ENCODE measurements at regions not wholly inside any gene's neighbourhood (a gene's known extent, or its start where the extent isn't known, plus 50 kb on each side); places are given as distances from the start of the nearest gene placed in this dataset.

DNA sequence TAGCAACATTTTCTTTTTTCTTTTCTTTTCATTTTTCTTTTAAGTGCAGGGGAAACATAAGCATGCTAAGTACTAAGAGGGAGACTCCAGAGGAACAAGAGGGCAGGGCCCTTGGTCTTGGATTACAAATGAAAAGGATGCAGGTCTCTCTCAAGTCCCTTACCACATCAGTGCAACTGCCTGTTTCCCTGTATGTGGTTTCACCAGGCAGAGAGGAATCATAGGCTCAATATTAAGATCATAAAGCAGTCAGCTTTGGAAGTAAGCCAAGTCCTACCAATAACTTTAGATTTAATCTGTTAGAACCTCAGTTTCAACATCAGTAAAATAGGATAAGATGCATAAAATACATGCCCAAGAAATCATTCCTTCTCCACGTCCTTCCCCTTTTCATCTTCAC, 422.7 kb upstream of the PAPPA start:
- Histone ChIP-seq H3K4me1 (ENCODE audit: control insufficient read depth, insufficient read depth, low read length) (peaks cover 10% of the 10 kb centered on the region), H3K36me3 (ENCODE audit: control insufficient read depth, insufficient read depth, low read length) (no peaks in the 10 kb centered on the region), H3K9me3 (ENCODE audit: control insufficient read depth, insufficient read depth, low read length) (0 out of 2 replicates have a peak, but pooled peaks cover 2% of the 10 kb centered on the region), H3K27ac (ENCODE audit: low read depth, low read length) (no peak overlapping the region), H3K4me3 (ENCODE audit: low read depth, low read length) (no peak overlapping the region), H3K27me3 (ENCODE audit: control insufficient read depth, insufficient read depth, low read length) (no peaks in the 10 kb centered on the region), H3K9ac (ENCODE audit: low read depth, low read length) (no peak overlapping the region)

DNA sequence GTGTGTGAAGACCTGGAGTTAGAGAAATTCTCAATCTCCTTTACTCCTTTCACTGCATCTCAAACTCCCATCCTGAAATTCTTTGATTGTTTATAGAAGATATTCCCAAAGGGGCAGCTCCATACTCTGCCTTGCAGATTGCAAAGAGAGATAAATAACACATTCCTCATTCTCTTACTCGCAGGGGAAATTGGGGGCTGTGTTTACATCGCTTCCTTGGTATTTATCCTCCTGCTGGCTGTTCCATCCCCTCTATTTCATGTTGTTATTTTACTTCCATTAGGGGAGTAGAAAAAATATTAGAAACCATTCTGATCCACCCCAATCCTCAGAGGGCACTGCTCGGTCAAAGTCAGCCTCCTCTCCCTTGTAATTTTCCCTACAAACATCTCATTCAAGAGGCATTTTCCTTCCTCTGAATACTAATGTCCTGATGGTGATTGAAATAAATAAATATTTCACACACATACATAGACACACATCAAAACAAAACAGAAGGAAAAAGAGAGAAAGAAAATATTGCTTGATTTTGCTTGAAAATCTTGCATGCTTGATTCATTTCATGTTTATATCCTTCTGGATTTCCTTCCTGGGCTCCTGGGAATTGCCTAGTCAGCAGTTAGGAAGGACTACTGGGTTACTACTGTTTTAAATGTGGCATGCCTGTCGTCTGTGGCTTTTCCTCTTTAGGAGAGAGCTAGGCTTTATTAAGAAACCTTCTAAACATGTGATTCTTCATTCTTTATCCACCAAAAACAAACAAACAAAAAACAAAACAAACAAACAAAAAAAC, 420.1 kb upstream of the PAPPA start:
- Histone ChIP-seq H3K9ac (ENCODE audit: low read depth, low read length) (no peak overlapping the region), H3K27ac (ENCODE audit: low read depth, low read length) (no peak overlapping the region)

DNA sequence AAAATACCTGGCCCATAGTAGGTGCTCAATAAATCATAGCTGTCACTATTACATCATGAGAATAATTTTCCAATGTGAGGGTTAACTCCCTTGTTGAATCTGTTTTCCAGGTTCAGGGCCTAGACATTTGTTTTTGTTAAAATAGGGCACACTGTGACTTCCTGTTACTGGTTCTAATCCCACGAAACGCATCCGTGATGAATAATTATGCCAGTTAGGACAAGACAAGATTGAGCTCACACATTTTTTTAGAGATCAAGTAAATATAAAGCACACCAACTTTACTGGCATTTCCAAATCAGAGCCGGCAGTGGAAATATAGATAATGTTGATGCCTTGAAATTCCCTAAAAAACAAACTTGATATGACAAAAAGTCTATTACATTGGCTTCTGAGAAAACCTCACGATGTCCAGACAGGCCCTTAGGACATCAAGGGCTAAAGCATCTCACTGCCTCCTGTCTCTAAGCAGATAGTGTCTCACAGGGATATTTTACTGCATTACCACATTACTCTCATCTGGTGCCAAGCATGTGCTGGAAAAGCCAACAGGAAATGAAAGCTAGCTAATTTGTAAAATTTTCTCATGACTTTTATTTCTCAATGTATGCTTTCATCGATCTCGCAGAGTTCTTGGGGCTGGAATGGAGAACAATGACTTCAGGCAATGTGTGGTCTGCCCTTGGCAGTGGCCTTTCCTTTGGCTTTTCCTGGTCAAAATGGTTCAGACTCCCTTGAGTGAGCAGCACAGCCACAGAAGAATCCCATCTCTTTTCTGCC, 414.3 kb upstream of the PAPPA start:
- Histone ChIP-seq H3K27ac (ENCODE audit: low read depth, low read length) (no peak overlapping the region), H3K4me3 (ENCODE audit: low read depth, low read length) (no peak overlapping the region), H3K9ac (ENCODE audit: low read depth, low read length) (no peak overlapping the region), H3K4me1 (ENCODE audit: control insufficient read depth, insufficient read depth, low read length) (no peaks in the 10 kb centered on the region), H3K9me3 (ENCODE audit: control insufficient read depth, insufficient read depth, low read length) (no peaks in the 10 kb centered on the region), H3K27me3 (ENCODE audit: control insufficient read depth, insufficient read depth, low read length) (no peaks in the 10 kb centered on the region), H3K36me3 (ENCODE audit: control insufficient read depth, insufficient read depth, low read length) (no peaks in the 10 kb centered on the region)

More for the DNA sequence above, 420.1 kb upstream of the PAPPA start:
- Histone ChIP-seq H3K27me3 (ENCODE audit: control insufficient read depth, insufficient read depth, low read length) (no peaks in the 10 kb centered on the region), H3K4me3 (ENCODE audit: low read depth, low read length) (no peak overlapping the region), H3K4me1 (ENCODE audit: control insufficient read depth, insufficient read depth, low read length) (peaks cover 10% of the 10 kb centered on the region), H3K9me3 (ENCODE audit: control insufficient read depth, insufficient read depth, low read length) (0 out of 2 replicates have a peak, but pooled peaks cover under 1% of the 10 kb centered on the region), H3K36me3 (ENCODE audit: control insufficient read depth, insufficient read depth, low read length) (no peaks in the 10 kb centered on the region)

DNA sequence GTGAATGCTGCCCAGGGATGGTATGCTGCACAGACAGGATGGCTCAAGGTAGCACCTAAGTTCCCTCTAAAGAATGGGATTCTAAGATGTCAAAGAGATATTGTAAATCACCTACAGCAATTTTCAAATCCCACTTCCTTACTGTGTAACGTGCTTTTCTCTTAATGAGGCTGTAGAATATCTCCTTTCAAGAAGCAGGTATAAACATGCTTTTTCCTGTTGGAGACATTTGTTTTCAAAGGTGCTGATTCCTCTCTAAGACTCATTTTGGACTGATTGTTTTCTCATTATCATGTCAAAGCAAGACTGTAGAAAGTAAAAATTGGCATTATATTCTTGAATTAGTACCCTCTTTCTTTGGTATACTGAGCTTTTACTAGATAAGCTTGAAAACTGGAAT, 412.6 kb upstream of the PAPPA start:
- no peaks in the 10 kb centered on the region for H3K4me1 ChIP-seq (ENCODE audit: control insufficient read depth, insufficient read depth, low read length)
- no peak overlapping the region for H3K27ac ChIP-seq (ENCODE audit: low read depth, low read length)
- H3K36me3 ChIP-seq (ENCODE audit: control insufficient read depth, insufficient read depth, low read length), result no peaks in the 10 kb centered on the region
- no peaks in the 10 kb centered on the region for H3K9me3 ChIP-seq (ENCODE audit: control insufficient read depth, insufficient read depth, low read length)
- H3K4me3 ChIP-seq (ENCODE audit: low read depth, low read length), result no peak overlapping the region
- H3K9ac ChIP-seq (ENCODE audit: low read depth, low read length), result no peak overlapping the region
- H3K27me3 ChIP-seq (ENCODE audit: control insufficient read depth, insufficient read depth, low read length), result no peaks in the 10 kb centered on the region

DNA sequence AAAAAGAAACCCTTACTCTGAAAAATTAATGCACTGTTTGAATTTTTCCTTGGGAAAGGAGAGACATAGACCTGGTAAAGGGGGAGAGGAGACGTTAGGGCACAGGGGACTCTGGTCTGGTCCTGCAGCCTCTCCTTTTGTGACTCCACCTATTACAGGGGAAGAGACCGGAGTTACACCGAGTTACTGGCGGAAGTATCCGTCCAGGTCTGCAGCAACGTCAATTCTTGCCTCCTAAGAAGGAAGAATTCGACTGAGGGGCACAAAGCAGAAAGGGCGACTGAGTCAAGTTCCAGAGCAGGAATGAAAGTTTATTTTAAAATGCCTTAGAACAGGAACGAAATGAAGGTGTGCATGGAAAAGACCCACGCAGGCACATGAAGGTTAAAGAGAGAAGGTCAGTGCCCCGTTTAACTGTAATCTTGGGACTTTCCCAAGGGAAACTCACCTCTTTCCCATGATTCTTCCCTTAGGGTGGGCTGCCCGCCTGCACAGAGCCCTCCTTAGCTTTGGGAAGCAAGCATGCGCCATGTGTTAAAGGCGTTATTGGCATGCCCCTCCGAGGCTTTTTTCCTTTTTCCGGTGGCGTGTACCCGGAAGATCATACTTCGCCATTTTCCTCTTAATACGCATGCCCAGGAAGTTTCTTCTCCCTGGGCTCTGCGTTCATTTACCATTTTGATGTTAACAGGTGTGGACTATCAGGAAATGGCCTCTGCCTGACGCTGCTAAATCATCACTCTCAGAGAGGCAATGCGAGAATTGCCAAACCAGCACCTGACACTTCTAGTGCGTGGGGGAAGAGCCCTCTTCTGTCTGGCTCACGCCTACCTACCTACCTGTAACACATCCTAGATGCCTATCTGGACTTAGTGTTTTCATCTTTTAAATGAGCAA, 409.6 kb upstream of the PAPPA start:
- H3K9me3 ChIP-seq (ENCODE audit: control insufficient read depth, insufficient read depth, low read length), result no peaks in the 10 kb centered on the region
- H3K27ac ChIP-seq (ENCODE audit: low read depth, low read length), result no peak overlapping the region
- no peak overlapping the region for H3K4me3 ChIP-seq (ENCODE audit: low read depth, low read length)
- H3K36me3 ChIP-seq (ENCODE audit: control insufficient read depth, insufficient read depth, low read length), result no peaks in the 10 kb centered on the region
- no peak overlapping the region for H3K9ac ChIP-seq (ENCODE audit: low read depth, low read length)
- no peaks in the 10 kb centered on the region for H3K4me1 ChIP-seq (ENCODE audit: control insufficient read depth, insufficient read depth, low read length)
- no peaks in the 10 kb centered on the region for H3K27me3 ChIP-seq (ENCODE audit: control insufficient read depth, insufficient read depth, low read length)

DNA sequence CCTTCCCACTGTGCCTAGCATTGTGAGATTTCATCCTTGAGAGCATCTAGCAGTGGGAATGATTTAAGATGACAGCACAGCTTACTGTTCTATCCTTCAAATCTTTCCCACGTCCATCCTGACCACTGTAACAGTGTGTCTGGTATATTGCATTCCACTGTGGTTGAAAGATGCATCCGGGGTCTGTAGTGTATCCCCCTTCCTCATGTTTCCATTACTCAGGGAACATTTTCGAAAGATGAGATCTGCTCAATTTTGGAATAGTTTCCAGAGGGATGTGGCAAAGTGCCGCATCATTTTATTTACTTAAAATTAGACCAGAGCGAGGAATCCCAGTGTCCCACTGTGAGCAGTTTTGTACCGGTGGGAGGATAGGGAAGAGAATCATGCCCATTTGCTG, 407.1 kb upstream of the PAPPA start:
- H3K9ac ChIP-seq (ENCODE audit: low read depth, low read length), result no peak overlapping the region
- H3K9me3 ChIP-seq (ENCODE audit: control insufficient read depth, insufficient read depth, low read length), result no peaks in the 10 kb centered on the region
- no peak overlapping the region for H3K27ac ChIP-seq (ENCODE audit: low read depth, low read length)
- H3K27me3 ChIP-seq (ENCODE audit: control insufficient read depth, insufficient read depth, low read length), result no peaks in the 10 kb centered on the region
- no peak overlapping the region for H3K4me3 ChIP-seq (ENCODE audit: low read depth, low read length)
- H3K36me3 ChIP-seq (ENCODE audit: control insufficient read depth, insufficient read depth, low read length), result no peaks in the 10 kb centered on the region
- H3K4me1 ChIP-seq (ENCODE audit: control insufficient read depth, insufficient read depth, low read length), result no peaks in the 10 kb centered on the region

DNA sequence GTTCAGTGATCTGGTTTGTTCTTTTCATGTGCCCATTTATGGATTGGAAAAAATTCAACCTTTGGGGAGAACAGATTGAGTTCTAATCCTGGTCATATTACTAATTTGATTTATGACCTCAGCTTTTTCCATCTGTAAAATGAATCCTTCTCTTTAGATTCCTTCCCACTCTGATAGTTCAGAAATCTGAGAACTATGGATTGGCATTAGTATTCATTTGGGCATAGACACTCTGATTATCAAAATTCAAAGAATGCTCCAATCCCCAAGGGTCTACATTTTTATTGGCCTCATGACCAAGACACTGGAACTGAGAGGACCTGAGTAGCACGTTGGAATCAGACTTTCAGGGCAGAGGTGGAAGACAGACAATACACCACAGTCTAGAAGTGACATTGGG, 405.9 kb upstream of the PAPPA start:
- Histone ChIP-seq H3K36me3 (ENCODE audit: control insufficient read depth, insufficient read depth, low read length) (no peaks in the 10 kb centered on the region), H3K9ac (ENCODE audit: low read depth, low read length) (no peak overlapping the region), H3K9me3 (ENCODE audit: control insufficient read depth, insufficient read depth, low read length) (no peaks in the 10 kb centered on the region), H3K4me1 (ENCODE audit: control insufficient read depth, insufficient read depth, low read length) (no peaks in the 10 kb centered on the region), H3K27me3 (ENCODE audit: control insufficient read depth, insufficient read depth, low read length) (no peaks in the 10 kb centered on the region), H3K27ac (ENCODE audit: low read depth, low read length) (no peak overlapping the region), H3K4me3 (ENCODE audit: low read depth, low read length) (no peak overlapping the region)

DNA sequence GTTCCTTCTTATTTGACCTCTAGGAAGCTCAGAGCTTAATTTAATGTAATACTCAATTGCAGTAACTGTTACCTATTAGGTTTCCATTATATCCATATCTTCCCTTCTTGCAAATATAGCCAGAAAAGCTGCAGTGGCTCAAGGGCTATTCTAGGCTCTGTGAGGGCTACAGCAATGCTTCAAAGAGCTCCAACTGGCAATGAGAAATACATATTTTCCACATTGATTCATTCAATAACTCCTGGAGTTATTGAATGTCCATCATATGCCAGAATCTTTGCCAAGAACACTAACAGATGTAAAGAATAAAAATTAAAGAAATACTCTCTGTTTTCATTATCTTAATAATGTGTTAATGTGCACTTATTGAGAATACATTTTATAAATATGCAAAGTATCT, 396.9 kb upstream of the PAPPA start:
- Histone ChIP-seq H3K4me1 (ENCODE audit: control insufficient read depth, insufficient read depth, low read length) (0 out of 2 replicates have a peak, but pooled peaks cover 3% of the 10 kb centered on the region), H3K4me3 (ENCODE audit: low read depth, low read length) (no peak overlapping the region), H3K27me3 (ENCODE audit: control insufficient read depth, insufficient read depth, low read length) (no peaks in the 10 kb centered on the region), H3K36me3 (ENCODE audit: control insufficient read depth, insufficient read depth, low read length) (no peaks in the 10 kb centered on the region), H3K9ac (ENCODE audit: low read depth, low read length) (no peak overlapping the region), H3K9me3 (ENCODE audit: control insufficient read depth, insufficient read depth, low read length) (no peaks in the 10 kb centered on the region), H3K27ac (ENCODE audit: low read depth, low read length) (no peak overlapping the region)

DNA sequence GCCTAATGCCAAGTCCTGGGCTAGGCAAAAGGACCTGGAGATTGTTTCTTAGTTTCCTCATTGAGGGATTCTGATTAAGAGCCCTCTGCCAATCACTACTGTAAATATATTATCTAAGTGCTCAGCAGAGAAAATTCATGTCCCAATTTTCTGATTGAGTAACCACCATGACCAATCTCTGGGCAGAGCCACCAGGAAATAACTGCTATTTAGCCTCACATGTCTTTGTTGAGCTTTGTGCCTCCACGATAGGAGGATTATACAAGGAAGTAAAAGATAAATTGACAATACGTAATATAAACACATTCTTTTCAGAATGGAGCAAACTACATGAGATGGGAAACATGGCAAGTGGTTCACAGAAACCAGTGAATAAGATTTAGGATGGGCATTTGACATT, 396.1 kb upstream of the PAPPA start:
- Histone ChIP-seq H3K4me3 (ENCODE audit: low read depth, low read length) (no peak overlapping the region), H3K27me3 (ENCODE audit: control insufficient read depth, insufficient read depth, low read length) (no peaks in the 10 kb centered on the region), H3K36me3 (ENCODE audit: control insufficient read depth, insufficient read depth, low read length) (no peaks in the 10 kb centered on the region), H3K27ac (ENCODE audit: low read depth, low read length) (no peak overlapping the region), H3K9me3 (ENCODE audit: control insufficient read depth, insufficient read depth, low read length) (no peaks in the 10 kb centered on the region), H3K9ac (ENCODE audit: low read depth, low read length) (no peak overlapping the region), H3K4me1 (ENCODE audit: control insufficient read depth, insufficient read depth, low read length) (0 out of 2 replicates have a peak, but pooled peaks cover 3% of the 10 kb centered on the region)

DNA sequence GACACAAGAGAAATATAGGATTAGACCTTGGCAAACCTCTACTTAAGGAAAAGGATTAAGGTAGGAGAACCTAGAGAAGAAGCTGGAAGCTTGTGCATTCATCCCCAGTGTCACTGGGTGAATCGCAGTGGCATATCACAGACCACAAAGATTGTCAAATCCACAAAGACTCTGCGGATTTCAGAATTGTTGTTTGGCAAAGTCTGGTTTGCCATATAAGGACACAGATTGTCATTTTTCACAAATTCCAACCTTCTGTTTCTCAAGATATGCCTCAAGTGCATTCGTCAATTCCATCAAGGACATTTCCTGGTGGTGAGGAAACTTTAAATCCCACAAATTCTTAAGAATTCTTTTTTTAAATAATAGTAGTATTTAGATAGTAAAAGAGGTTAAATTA, 395.1 kb upstream of the PAPPA start:
- no peaks in the 10 kb centered on the region for H3K9me3 ChIP-seq (ENCODE audit: control insufficient read depth, insufficient read depth, low read length)
- 0 out of 2 replicates have a peak, but pooled peaks cover 3% of the 10 kb centered on the region for H3K4me1 ChIP-seq (ENCODE audit: control insufficient read depth, insufficient read depth, low read length)
- H3K36me3 ChIP-seq (ENCODE audit: control insufficient read depth, insufficient read depth, low read length), result no peaks in the 10 kb centered on the region
- no peak overlapping the region for H3K9ac ChIP-seq (ENCODE audit: low read depth, low read length)
- no peaks in the 10 kb centered on the region for H3K27me3 ChIP-seq (ENCODE audit: control insufficient read depth, insufficient read depth, low read length)
- no peak overlapping the region for H3K27ac ChIP-seq (ENCODE audit: low read depth, low read length)
- H3K4me3 ChIP-seq (ENCODE audit: low read depth, low read length), result no peak overlapping the region

Data from HUES48 (cell line).